CD4-positive, alpha-beta T cell (primary cell): ENCODE measurements at regions not wholly inside any gene's neighbourhood (a gene's known extent, or its start where the extent isn't known, plus 50 kb on each side); places are given as distances from the start of the nearest gene placed in this dataset.

ENCODE experiments used
- ATAC-seq: fragments of 200-7000 bp; cut with Tn5 transposase; one replicate; pipeline ENCODE4 v1.10.0; 2022; ENCODE audit warnings: mild to moderate bottlenecking; ENCODE audit not compliant: poor library complexity
- CTCF ChIA-PET: fragments of 350-600 bp; sonication (Branson Sonifier 250); formaldehyde crosslinking; loops from one replicate; lab custom pipeline; 2021; ENCODE audit warnings: antibody characterized with exemption, inconsistent platforms; lab: Charles Lee
- POLR2A ChIA-PET: fragments of 350-600 bp; sonication (Branson Sonifier 250); formaldehyde crosslinking; loops from one replicate; lab custom pipeline; 2021; ENCODE audit warnings: antibody characterized with exemption, inconsistent platforms; lab: Charles Lee
- DNase-seq, 14 experiments: peaks; one replicate each; pipeline ENCODE4 v3.0.0-alpha.2; 2013 to 2020; ENCODE audit warnings: mixed read lengths in 2 of 14
- H3K27ac ChIP-seq, 2 donors: one replicate each; pipeline versions ENCODE4 v1.5.1 to v1.7.0; 2013; ENCODE audit warnings: low read length in 2 of 2, low read depth in 1 of 2, mild to moderate bottlenecking in 1 of 2
- H3K27me3 ChIP-seq, 2 experiments: 1 replicate in 1 of 2; 2 replicates in 1 of 2; pipeline versions ENCODE4 v1.6.1 to v1.7.0; 2013; ENCODE audit warnings: low read length in 2 of 2, control low read depth in 1 of 2, mild to moderate bottlenecking in 1 of 2, moderate library complexity in 1 of 2; ENCODE audit not compliant: insufficient read depth in 2 of 2, control insufficient read depth in 1 of 2
- H3K36me3 ChIP-seq: one replicate; pipeline ENCODE4 v1.6.1; 2013; ENCODE audit warnings: low read length, control low read depth; ENCODE audit not compliant: insufficient read depth
- H3K4me1 ChIP-seq: one replicate; pipeline ENCODE4 v1.6.1; 2013; ENCODE audit warnings: low read length, control low read depth; ENCODE audit not compliant: insufficient read depth
- H3K4me3 ChIP-seq: one replicate; pipeline ENCODE4 v1.5.1; 2013; ENCODE audit warnings: mild to moderate bottlenecking, low read length, moderate library complexity
- H3K9me3 ChIP-seq, 2 experiments: 1 replicate in 1 of 2; 2 replicates in 1 of 2; pipeline versions ENCODE4 v1.6.1 to v1.7.0; 2013; ENCODE audit warnings: low read length in 2 of 2, mild to moderate bottlenecking in 2 of 2, control low read depth in 1 of 2, moderate library complexity in 1 of 2; ENCODE audit not compliant: control insufficient read depth in 1 of 2, insufficient read depth in 1 of 2
- H3K27ac Mint-ChIP-seq: one replicate; pipeline ENCODE4 v1.8.0; 2020; ENCODE audit warnings: mixed read lengths
- H3K27me3 Mint-ChIP-seq: one replicate; pipeline ENCODE4 v1.8.0; 2021; ENCODE audit warnings: mixed read lengths
- H3K36me3 Mint-ChIP-seq: one replicate; pipeline ENCODE4 v1.8.0; 2021; ENCODE audit warnings: low read depth, mixed read lengths
- H3K4me1 Mint-ChIP-seq: one replicate; pipeline ENCODE4 v1.8.0; 2021; ENCODE audit warnings: low read depth, mixed read lengths
- H3K4me3 Mint-ChIP-seq: one replicate; pipeline ENCODE4 v1.8.0; 2020; ENCODE audit warnings: mild to moderate bottlenecking, mixed read lengths
- H3K9me3 Mint-ChIP-seq: one replicate; pipeline ENCODE4 v1.8.0; 2020; ENCODE audit warnings: mixed read lengths
- intact Hi-C, 2 experiments: fragments of 100-400 bp; cut with DNase I in 1 of 2; cut with micrococcal nuclease in 1 of 2; formaldehyde crosslinking; loops; one replicate each; pipeline versions ENCODE4 v1.15.1 to v1.9.0; 2023 to 2025; cut with DNase I, micrococcal nuclease
- TF ChIP-seq, protein P1 (sequence below): fragments of 200-600 bp; IDR thresholded peaks from one replicate; pipeline ENCODE4 v1.8.0; 2022; ENCODE audit warnings: antibody characterized with exemption, mild to moderate bottlenecking

DNA sequence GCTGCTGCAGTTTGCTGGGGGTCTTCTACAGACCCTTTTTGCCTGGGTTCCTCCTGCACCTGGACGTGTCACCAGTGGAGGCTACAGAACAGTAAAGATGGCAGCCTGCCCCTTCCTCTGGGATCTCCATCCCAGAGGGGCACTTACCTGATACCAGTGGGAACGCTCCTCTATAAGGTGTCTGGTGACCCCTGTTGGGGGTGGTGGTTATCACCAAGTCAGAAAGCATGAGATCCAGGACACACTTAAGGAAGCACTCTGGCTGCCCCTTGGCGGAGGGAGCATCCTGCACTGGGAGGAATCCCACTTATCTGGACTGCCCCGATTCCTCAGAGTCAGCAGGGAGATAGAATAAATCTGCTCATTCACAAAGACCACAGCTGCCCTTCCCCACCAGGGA, 218.9 kb upstream of the GALNTL6 start:
- ATAC-seq (no peak), DNase-seq (no peak)
- Histone ChIP-seq H3K27ac (no peak overlapping the region), H3K4me3 (no peak overlapping the region), H3K36me3 (no peaks in the 10 kb centered on the region), H3K9me3 (peaks cover 0 to 10% of the 10 kb centered on the region in 2 experiments), H3K27me3 (no peaks in the 10 kb centered on the region), H3K4me1 (no peaks in the 10 kb centered on the region)
- H3K4me1 Mint-ChIP-seq = no peaks in the 10 kb centered on the region
- peaks cover 15% of the 10 kb centered on the region for H3K9me3 Mint-ChIP-seq
- no peak overlapping the region for H3K27ac Mint-ChIP-seq
- CTCF ChIA-PET = no interaction called here
- H3K27me3 Mint-ChIP-seq = no peaks in the 10 kb centered on the region
- TF ChIP-seq, protein P1, sequence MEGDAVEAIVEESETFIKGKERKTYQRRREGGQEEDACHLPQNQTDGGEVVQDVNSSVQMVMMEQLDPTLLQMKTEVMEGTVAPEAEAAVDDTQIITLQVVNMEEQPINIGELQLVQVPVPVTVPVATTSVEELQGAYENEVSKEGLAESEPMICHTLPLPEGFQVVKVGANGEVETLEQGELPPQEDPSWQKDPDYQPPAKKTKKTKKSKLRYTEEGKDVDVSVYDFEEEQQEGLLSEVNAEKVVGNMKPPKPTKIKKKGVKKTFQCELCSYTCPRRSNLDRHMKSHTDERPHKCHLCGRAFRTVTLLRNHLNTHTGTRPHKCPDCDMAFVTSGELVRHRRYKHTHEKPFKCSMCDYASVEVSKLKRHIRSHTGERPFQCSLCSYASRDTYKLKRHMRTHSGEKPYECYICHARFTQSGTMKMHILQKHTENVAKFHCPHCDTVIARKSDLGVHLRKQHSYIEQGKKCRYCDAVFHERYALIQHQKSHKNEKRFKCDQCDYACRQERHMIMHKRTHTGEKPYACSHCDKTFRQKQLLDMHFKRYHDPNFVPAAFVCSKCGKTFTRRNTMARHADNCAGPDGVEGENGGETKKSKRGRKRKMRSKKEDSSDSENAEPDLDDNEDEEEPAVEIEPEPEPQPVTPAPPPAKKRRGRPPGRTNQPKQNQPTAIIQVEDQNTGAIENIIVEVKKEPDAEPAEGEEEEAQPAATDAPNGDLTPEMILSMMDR = no peak
- POLR2A ChIA-PET = no interaction called here
- intact Hi-C loops = no loop called here
- H3K36me3 Mint-ChIP-seq = no peaks in the 10 kb centered on the region
- H3K4me3 Mint-ChIP-seq = no peak overlapping the region

DNA sequence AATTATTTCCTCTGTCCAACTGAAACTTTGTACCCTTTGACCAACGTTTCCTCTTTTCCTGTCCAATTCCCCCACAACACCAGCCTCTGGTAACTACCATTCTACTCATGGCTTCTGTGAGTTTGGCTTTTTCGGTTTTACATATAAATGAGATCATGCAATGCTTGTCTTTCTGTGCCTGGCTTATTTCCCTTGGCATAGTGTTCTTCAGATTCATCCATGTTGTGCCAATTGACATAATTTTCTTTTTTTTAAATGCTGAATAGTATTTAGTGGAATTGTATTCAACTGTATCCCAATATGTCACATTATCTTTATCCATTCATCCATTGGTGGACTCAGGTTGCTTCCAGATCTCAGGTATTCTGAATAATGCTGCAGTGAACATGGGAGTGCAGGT, 222.5 kb upstream of the GALNTL6 start:
- Histone ChIP-seq H3K4me1 (no peaks in the 10 kb centered on the region), H3K36me3 (no peaks in the 10 kb centered on the region), H3K27me3 (no peaks in the 10 kb centered on the region), H3K4me3 (no peak overlapping the region), H3K27ac (no peak overlapping the region), H3K9me3 (peaks cover 0 to 10% of the 10 kb centered on the region in 2 experiments)
- Mint-ChIP-seq H3K9me3 (peaks cover 13% of the 10 kb centered on the region), H3K27me3 (no peaks in the 10 kb centered on the region), H3K36me3 (no peaks in the 10 kb centered on the region), H3K4me3 (no peak overlapping the region), H3K4me1 (no peaks in the 10 kb centered on the region), H3K27ac (no peak overlapping the region)
- ChIA-PET POLR2A (no interaction called here), CTCF (interaction anchor here (0.7 kb wide), 2 partner anchors 36 to 409 kb away, joined by 3 read pairs; no protein-coding TSS in a partner anchor)
- DNase-seq (no peak), ATAC-seq (no peak)
- TF ChIP-seq, protein P1 = no peak
- intact Hi-C loops = no loop called here

DNA sequence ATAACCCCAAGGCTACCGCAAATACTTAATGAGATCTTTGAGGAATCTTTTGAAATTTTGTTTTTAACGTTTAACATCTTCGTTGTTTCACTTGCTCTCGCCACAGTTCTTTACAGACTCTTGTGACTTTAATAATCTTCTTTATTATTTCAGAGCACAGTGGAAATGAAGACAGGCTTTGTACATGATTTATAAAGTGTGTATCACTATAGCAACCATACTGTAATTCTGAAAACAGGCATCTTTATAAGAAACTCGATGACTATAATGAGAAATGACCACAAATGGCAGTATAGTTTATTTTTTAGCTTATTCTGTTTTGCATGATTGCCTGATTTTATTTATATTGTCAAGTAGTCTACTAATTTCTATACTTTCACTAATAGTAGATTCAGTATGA, 224.4 kb upstream of the GALNTL6 start:
- POLR2A ChIA-PET = no interaction called here
- Histone ChIP-seq H3K27me3 (no peaks in the 10 kb centered on the region), H3K4me1 (no peaks in the 10 kb centered on the region), H3K27ac (no peak overlapping the region), H3K36me3 (no peaks in the 10 kb centered on the region), H3K4me3 (no peak overlapping the region), H3K9me3 (peaks cover 0 to 4% of the 10 kb centered on the region in 2 experiments)
- CTCF ChIA-PET = no interaction called here
- no peak overlapping the region for H3K4me3 Mint-ChIP-seq
- no peaks in the 10 kb centered on the region for H3K36me3 Mint-ChIP-seq
- ATAC-seq (no peak), DNase-seq (no peak)
- intact Hi-C loops = no loop called here
- H3K4me1 Mint-ChIP-seq = no peaks in the 10 kb centered on the region
- H3K9me3 Mint-ChIP-seq = peaks cover 13% of the 10 kb centered on the region
- TF ChIP-seq, protein P1 = no peak
- no peaks in the 10 kb centered on the region for H3K27me3 Mint-ChIP-seq
- H3K27ac Mint-ChIP-seq = no peak overlapping the region
